Small intestine (tissue), 7 donors: ENCODE measurements at regions not wholly inside any gene's neighbourhood (a gene's known extent, or its start where the extent isn't known, plus 50 kb on each side); places are given as distances from the start of the nearest gene placed in this dataset.

Source experiments
- DNase-seq, 2 donors: peaks; one replicate each; pipeline versions ENCODE4 v3.0.0 to v3.0.0-alpha.2; 2013
- FAIRE-seq: peaks from 2 replicates; lab custom pipeline; 2012; peaks lifted over from hg19 to GRCh38; lab: Jason Lieb, UNC
- H3K27ac ChIP-seq, 3 donors: one replicate each; pipeline ENCODE4 v1.5.1; 2013; ENCODE audit warnings: low read length in 2 of 3, mild to moderate bottlenecking in 2 of 3, control low read depth in 1 of 3, inconsistent platforms in 1 of 3, low read depth in 1 of 3, moderate library complexity in 1 of 3
- H3K27me3 ChIP-seq, 3 donors: one replicate each; pipeline ENCODE4 v1.6.1; 2013; ENCODE audit warnings: low read length in 3 of 3, inconsistent platforms in 1 of 3; ENCODE audit not compliant: control insufficient read depth in 3 of 3, insufficient read depth in 3 of 3
- H3K36me3 ChIP-seq, 3 donors: one replicate each; pipeline ENCODE4 v1.6.1; 2013; ENCODE audit warnings: low read length in 3 of 3, inconsistent platforms in 1 of 3, low read depth in 1 of 3, mild to moderate bottlenecking in 1 of 3, moderate library complexity in 1 of 3; ENCODE audit not compliant: control insufficient read depth in 3 of 3, insufficient read depth in 2 of 3
- H3K4me1 ChIP-seq, 3 donors: one replicate each; pipeline ENCODE4 v1.6.1; 2013; ENCODE audit warnings: low read length in 2 of 3, inconsistent platforms in 1 of 3, low read depth in 1 of 3, mild to moderate bottlenecking in 1 of 3, moderate library complexity in 1 of 3; ENCODE audit not compliant: control insufficient read depth in 3 of 3, insufficient read depth in 2 of 3
- H3K4me3 ChIP-seq, 3 donors: one replicate each; pipeline ENCODE4 v1.5.1; 2013; ENCODE audit warnings: low read length in 3 of 3, control low read depth in 1 of 3, inconsistent platforms in 1 of 3, low read depth in 1 of 3, mild to moderate bottlenecking in 1 of 3, moderate library complexity in 1 of 3
- H3K9me3 ChIP-seq, 2 donors: one replicate each; pipeline ENCODE4 v1.6.1; 2013; ENCODE audit warnings: low read depth in 1 of 2, low read length in 1 of 2; ENCODE audit not compliant: control insufficient read depth in 2 of 2, insufficient read depth in 1 of 2
- WGBS, 3 donors: extraction: QIAGEN DNeasy Blood & Tissue Kit; methylation state at CpG; one replicate each; pipeline ENCODE4 v1.1.7; 2013; 5-methylcytosine and 5-hydroxymethylcytosine counted together
- donor health status: healthy with polysubstance abuse.
- donor health status: control.
- donor health status: control.
- donor health status: Bipolar disorder and iron deficiency.
- donor health status: healthy.

DNA sequence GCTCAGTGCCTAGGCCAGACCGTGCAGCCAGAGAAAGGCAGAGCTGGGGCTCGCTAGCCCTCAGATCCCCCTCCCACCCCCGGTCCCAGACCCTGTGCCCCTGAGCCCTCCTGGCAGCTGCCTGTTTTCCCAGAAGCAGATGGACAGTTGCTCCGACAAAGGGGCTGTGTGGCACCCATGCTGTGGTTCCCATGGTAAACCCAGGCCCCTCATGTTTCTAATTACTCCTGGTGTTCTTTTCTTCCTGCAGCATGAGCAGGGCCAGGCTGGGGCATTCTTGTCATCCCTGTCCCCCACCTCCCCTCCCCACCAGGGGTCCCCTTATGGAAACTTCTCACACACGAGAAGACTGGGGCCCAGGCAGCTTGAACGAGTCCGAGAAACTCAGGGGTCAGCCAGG, 269.6 kb downstream of the HAUS1 start:
- H3K4me1 ChIP-seq, result no peaks in the 10 kb centered on the region
- H3K9me3 ChIP-seq, result no peaks in the 10 kb centered on the region
- no peak for FAIRE-seq
- H3K36me3 ChIP-seq, result no peaks in the 10 kb centered on the region
- H3K4me3 ChIP-seq, result no peak overlapping the region
- no peak overlapping the region for H3K27ac ChIP-seq
- no peak for DNase-seq
- 77 to 83% (median 81%) methylated on average over 7 of the region's 7 CpGs for WGBS, 3 donors
- no peaks in the 10 kb centered on the region for H3K27me3 ChIP-seq

- H3K4me3 ChIP-seq, result no peak overlapping the region
- WGBS, 3 donors, result 26 to 55% (median 40%) methylated on average over 6 of the region's 6 CpGs
- no peaks in the 10 kb centered on the region for H3K36me3 ChIP-seq
- no peaks in the 10 kb centered on the region for H3K27me3 ChIP-seq
- no peak for FAIRE-seq
- no peaks in the 10 kb centered on the region for H3K4me1 ChIP-seq
- no peaks in the 10 kb centered on the region for H3K9me3 ChIP-seq
- no peak overlapping the region for H3K27ac ChIP-seq
- DNase-seq, result no peak
These were observed 270.7 kb downstream of the HAUS1 start for GRCh38 chr18:46374850-46375249.

- FAIRE-seq (no peak), DNase-seq (no peak)
- Histone ChIP-seq H3K4me3 (no peak overlapping the region), H3K27me3 (no peaks in the 10 kb centered on the region), H3K9me3 (no peaks in the 10 kb centered on the region), H3K4me1 (no peaks in the 10 kb centered on the region), H3K36me3 (no peaks in the 10 kb centered on the region), H3K27ac (no peak overlapping the region)
- 75 to 95% (median 90%) methylated on average over 1 of the region's 1 CpG for WGBS, 3 donors
These were observed 273.4 kb downstream of the HAUS1 start for GRCh38 chr18:46377557-46377956.

- H3K4me3 ChIP-seq, result no peak overlapping the region
- H3K4me1 ChIP-seq, result no peaks in the 10 kb centered on the region
- FAIRE-seq (no peak), DNase-seq (peak in 1 of 2 donors; percentile 12)
- H3K27ac ChIP-seq, result no peak overlapping the region
- H3K36me3 ChIP-seq, result no peaks in the 10 kb centered on the region
- H3K9me3 ChIP-seq, result no peaks in the 10 kb centered on the region
- H3K27me3 ChIP-seq, result no peaks in the 10 kb centered on the region
- 67 to 76% (median 71%) methylated on average over 12 of the region's 12 CpGs for WGBS, 3 donors
These were observed 274.1 kb downstream of the HAUS1 start for GRCh38 chr18:46378126-46378863.

DNA sequence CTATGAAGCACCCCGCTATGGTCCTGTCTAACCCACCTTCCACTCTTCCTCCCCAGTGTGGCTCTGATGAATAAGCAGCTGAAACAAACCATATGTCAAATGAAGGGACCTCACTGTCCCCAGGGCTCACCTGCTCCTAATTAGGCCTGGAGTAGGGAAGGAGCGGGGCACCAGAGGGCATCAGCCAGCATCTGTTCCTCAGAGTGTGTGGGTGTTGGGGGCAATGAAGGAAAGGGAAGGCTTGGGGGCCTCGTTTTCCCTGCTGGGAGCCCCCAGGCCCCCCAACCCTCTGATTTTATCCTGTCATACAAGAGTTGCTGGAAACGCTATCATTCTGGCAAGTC, 274.7 kb downstream of the HAUS1 start:
- H3K27ac ChIP-seq, result no peak overlapping the region
- H3K9me3 ChIP-seq, result no peaks in the 10 kb centered on the region
- no peak overlapping the region for H3K4me3 ChIP-seq
- no peak for DNase-seq
- FAIRE-seq, result no peak
- 68 to 77% (median 74%) methylated on average over 4 of the region's 4 CpGs for WGBS, 3 donors
- H3K36me3 ChIP-seq, result no peaks in the 10 kb centered on the region
- H3K4me1 ChIP-seq, result no peaks in the 10 kb centered on the region
- H3K27me3 ChIP-seq, result no peaks in the 10 kb centered on the region

GRCh38 chr18:46379323-46379950, 275.3 kb downstream of the HAUS1 start:
- 72 to 81% (median 77%) methylated on average over 11 of the region's 11 CpGs for WGBS, 3 donors
- no peaks in the 10 kb centered on the region for H3K36me3 ChIP-seq
- no peak for FAIRE-seq

GRCh38 chr18:46385124-46385523, 271.9 kb downstream of the LOXHD1 start:
- Histone ChIP-seq H3K9me3 (no peaks in the 10 kb centered on the region), H3K36me3 (no peaks in the 10 kb centered on the region), H3K4me3 (no peak overlapping the region), H3K27ac (no peak overlapping the region), H3K27me3 (no peaks in the 10 kb centered on the region), H3K4me1 (no peaks in the 10 kb centered on the region)
- DNase-seq, result no peak
- WGBS, 3 donors, result 36 to 76% (median 67%) methylated on average over 2 of the region's 2 CpGs
- no peak for FAIRE-seq

More at GRCh38 chr18:46379323-46379950, 275.3 kb downstream of the HAUS1 start:
- no peak for DNase-seq
- Histone ChIP-seq H3K27ac (no peak overlapping the region), H3K9me3 (no peaks in the 10 kb centered on the region), H3K4me3 (no peak overlapping the region), H3K27me3 (no peaks in the 10 kb centered on the region), H3K4me1 (no peaks in the 10 kb centered on the region)

GRCh38 chr18:46386788-46387187, 270.2 kb downstream of the LOXHD1 start:
- no peaks in the 10 kb centered on the region for H3K9me3 ChIP-seq
- H3K4me3 ChIP-seq, result no peak overlapping the region
- no peak for FAIRE-seq
- 68 to 82% (median 75%) methylated on average over 5 of the region's 5 CpGs for WGBS, 3 donors
- no peaks in the 10 kb centered on the region for H3K4me1 ChIP-seq
- H3K27me3 ChIP-seq, result no peaks in the 10 kb centered on the region
- H3K27ac ChIP-seq, result no peak overlapping the region
- no peak for DNase-seq
- no peaks in the 10 kb centered on the region for H3K36me3 ChIP-seq
